GM12873 (cell line): ENCODE measurements at regions not wholly inside any gene's neighbourhood (a gene's known extent, or its start where the extent isn't known, plus 50 kb on each side); places are given as distances from the start of the nearest gene placed in this dataset.

Experiments used
- TF ChIP-seq, protein P1 (sequence below): IDR thresholded peaks from 2 replicates; pipeline ENCODE4 v1.5.1; 2012; ENCODE audit warnings: low read depth, mild to moderate bottlenecking, moderate library complexity, low read length, control low read depth; ENCODE audit not compliant: insufficient read depth; ENCODE audit errors: missing control alignments

- TF ChIP-seq, protein P1, sequence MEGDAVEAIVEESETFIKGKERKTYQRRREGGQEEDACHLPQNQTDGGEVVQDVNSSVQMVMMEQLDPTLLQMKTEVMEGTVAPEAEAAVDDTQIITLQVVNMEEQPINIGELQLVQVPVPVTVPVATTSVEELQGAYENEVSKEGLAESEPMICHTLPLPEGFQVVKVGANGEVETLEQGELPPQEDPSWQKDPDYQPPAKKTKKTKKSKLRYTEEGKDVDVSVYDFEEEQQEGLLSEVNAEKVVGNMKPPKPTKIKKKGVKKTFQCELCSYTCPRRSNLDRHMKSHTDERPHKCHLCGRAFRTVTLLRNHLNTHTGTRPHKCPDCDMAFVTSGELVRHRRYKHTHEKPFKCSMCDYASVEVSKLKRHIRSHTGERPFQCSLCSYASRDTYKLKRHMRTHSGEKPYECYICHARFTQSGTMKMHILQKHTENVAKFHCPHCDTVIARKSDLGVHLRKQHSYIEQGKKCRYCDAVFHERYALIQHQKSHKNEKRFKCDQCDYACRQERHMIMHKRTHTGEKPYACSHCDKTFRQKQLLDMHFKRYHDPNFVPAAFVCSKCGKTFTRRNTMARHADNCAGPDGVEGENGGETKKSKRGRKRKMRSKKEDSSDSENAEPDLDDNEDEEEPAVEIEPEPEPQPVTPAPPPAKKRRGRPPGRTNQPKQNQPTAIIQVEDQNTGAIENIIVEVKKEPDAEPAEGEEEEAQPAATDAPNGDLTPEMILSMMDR, result no peak
Observed at GRCh38 chrX:68894513-68895340, 65.9 kb downstream of the EFNB1 start.

DNA sequence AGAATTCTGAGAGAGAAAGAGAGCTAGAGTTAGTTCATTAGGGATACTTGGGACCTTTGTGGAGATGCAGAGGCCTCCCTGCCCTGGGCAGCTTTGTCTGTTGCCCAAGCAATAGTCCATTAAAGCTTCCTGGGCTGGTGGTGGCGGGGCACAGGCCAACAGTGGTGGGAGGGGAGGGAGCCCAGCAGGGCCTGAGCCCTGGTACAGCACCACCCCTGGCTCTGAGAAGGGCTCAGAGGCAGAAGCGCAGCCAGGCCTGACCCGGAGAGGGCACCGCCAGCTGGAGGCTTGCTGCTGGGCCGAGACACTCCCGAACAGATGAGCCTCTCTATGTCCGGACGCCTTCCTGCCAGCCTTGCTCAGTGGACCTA lies 65.3 kb downstream of the EFNB1 start:
- TF ChIP-seq, protein P1, result no peak

DNA sequence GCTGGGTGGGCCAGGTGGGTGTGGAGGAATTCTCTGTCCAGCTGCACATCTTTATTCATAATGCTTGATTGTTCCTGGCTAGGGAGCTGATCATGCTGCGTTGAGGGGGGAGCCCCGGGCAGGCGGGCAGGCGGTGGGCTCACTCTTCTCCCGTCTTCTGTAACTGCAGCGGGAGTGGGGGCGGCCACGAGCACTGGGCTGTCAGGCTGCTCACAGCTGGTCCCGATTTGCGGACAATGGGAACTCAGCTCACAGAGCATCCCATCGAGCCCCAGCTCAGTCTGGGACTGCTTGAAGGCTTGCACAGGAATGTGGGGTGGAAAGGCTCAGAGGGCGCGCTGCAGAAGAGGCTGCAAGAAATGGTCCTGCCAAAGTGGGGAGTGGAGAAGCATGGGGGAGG lies 63.8 kb downstream of the EFNB1 start:
- TF ChIP-seq, protein P1, result no peak

GRCh38 chrX:68892134-68892533 lies 63.3 kb downstream of the EFNB1 start:
- TF ChIP-seq, protein P1, result no peak
